ENCODE measurements at regions not wholly inside any gene's neighbourhood (a gene's known extent, or its start where the extent isn't known, plus 50 kb on each side); places are given as distances from the start of the nearest gene placed in this dataset.
A peak's percentile ranks its signal among the peaks of the same experiment; 100 is the strongest.

GRCh38 chr11:70552167-70553150 is 154.1 kb downstream of the CTTN start:
- no peak for TF ChIP-seq POLR2A (IDR thresholded peaks at IDR 0.05)
- TF ChIP-seq CTCF (IDR thresholded peaks at IDR 0.05): no peak
- Histone ChIP-seq H3K9me3 (no peaks in the 10 kb centered on the region), H3K4me1 (no peaks in the 10 kb centered on the region), H3K27me3 (no peaks in the 10 kb centered on the region), H3K27ac (no peak overlapping the region), H3K4me3 (no peak overlapping the region), H3K36me3 (no peaks in the 10 kb centered on the region)
- 95% methylated on average over 10 of the region's 34 CpGs for WGBS (ENCODE audit: insufficient coverage, low coverage, low lambda C conversion rate, missing lambda C conversion rate)
- no peak for DNase-seq
- intact Hi-C loops (cut with DNase I): no loop called here
- ATAC-seq: no peak

GRCh38 chr11:70555078-70555477 is 156.7 kb downstream of the CTTN start:
- intact Hi-C loops (cut with DNase I): no loop called here
- 89% methylated on average over 5 of the region's 5 CpGs for WGBS (ENCODE audit: insufficient coverage, low coverage, low lambda C conversion rate, missing lambda C conversion rate)
- TF ChIP-seq CTCF (IDR thresholded peaks at IDR 0.05) (no peak), POLR2A (IDR thresholded peaks at IDR 0.05) (no peak)
- Histone ChIP-seq H3K4me1 (no peaks in the 10 kb centered on the region), H3K36me3 (no peaks in the 10 kb centered on the region), H3K9me3 (no peaks in the 10 kb centered on the region), H3K27ac (no peak overlapping the region), H3K27me3 (no peaks in the 10 kb centered on the region), H3K4me3 (no peak overlapping the region)
- no peak for DNase-seq
- no peak for ATAC-seq

GRCh38 chr11:70556884-70557741 is 158.8 kb downstream of the CTTN start:
- no peaks in the 10 kb centered on the region for H3K4me1 ChIP-seq
- no peak for ATAC-seq
- TF ChIP-seq POLR2A (IDR thresholded peaks at IDR 0.05) (no peak), CTCF (IDR thresholded peaks at IDR 0.05) (no peak)
- H3K4me3 ChIP-seq: no peak overlapping the region
- DNase-seq: no peak
- H3K36me3 ChIP-seq: no peaks in the 10 kb centered on the region
- intact Hi-C loops (cut with DNase I): no loop called here
- WGBS (ENCODE audit: insufficient coverage, low coverage, low lambda C conversion rate, missing lambda C conversion rate): 63% methylated on average over 3 of the region's 8 CpGs
- H3K27me3 ChIP-seq: no peaks in the 10 kb centered on the region
- H3K9me3 ChIP-seq: no peaks in the 10 kb centered on the region
- no peak overlapping the region for H3K27ac ChIP-seq

GRCh38 chr11:70557742-70558485 is 159.6 kb downstream of the CTTN start:
- H3K4me3 ChIP-seq: no peak overlapping the region
- H3K4me1 ChIP-seq: no peaks in the 10 kb centered on the region
- intact Hi-C loops (cut with DNase I): no loop called here
- no peaks in the 10 kb centered on the region for H3K9me3 ChIP-seq
- peak in 1 of 3 donors; percentile 27 for DNase-seq
- H3K27me3 ChIP-seq: no peaks in the 10 kb centered on the region
- H3K27ac ChIP-seq: no peak overlapping the region
- H3K36me3 ChIP-seq: no peaks in the 10 kb centered on the region
- TF ChIP-seq CTCF (IDR thresholded peaks at IDR 0.05) (no peak), POLR2A (IDR thresholded peaks at IDR 0.05) (no peak)
- no CpG with 5 or more reads among the region's 27 CpGs for WGBS (ENCODE audit: insufficient coverage, low coverage, low lambda C conversion rate, missing lambda C conversion rate)
- ATAC-seq: no peak
